NCI-H748 (cell line): ENCODE measurements at regions not wholly inside any gene's neighbourhood (a gene's known extent, or its start where the extent isn't known, plus 50 kb on each side); places are given as distances from the start of the nearest gene placed in this dataset.
"Not testable (repeated sequence)": the region's sequence is repeated elsewhere in the genome, so short reads cannot be mapped to it uniquely, and the experiment has no call there.

Source experiments
- DNase-seq: peaks from one replicate; lab custom pipeline; 2025; ENCODE audit not compliant: unreplicated experiment; lab: John Stamatoyannopoulos, UW

GRCh38 chr15:93968773-93969172 is 262.6 kb upstream of the MCTP2 start:
- no peak for DNase-seq

DNA sequence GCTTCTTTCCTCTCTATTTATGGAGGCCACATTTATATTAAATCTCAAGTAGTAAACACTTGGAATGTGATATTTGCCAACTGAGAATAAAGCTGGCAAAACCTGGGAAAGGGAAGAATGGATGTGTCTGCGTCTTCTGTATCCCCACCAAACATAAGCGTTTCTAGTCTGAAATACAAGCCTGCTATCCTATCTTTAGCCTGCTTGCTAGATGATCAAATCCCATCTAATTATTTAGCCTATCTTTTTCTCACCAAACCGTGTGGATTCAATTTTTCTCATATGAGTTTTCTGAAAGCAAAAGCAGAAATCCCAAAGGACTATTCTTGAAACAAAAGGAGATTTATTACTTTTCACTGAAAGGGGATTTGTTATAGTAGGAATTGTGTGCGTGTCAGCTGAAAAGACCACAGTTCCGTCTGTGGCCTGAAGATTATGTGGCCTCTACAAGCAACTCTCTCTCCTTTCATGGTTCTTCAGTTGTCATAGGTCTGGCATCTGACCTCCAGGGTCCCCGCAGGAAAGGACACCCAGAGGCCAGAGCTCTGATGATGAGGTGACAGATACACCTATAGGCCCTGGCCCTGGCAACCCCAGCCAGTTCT is 266.0 kb upstream of the MCTP2 start:
- DNase-seq: no peak

DNA sequence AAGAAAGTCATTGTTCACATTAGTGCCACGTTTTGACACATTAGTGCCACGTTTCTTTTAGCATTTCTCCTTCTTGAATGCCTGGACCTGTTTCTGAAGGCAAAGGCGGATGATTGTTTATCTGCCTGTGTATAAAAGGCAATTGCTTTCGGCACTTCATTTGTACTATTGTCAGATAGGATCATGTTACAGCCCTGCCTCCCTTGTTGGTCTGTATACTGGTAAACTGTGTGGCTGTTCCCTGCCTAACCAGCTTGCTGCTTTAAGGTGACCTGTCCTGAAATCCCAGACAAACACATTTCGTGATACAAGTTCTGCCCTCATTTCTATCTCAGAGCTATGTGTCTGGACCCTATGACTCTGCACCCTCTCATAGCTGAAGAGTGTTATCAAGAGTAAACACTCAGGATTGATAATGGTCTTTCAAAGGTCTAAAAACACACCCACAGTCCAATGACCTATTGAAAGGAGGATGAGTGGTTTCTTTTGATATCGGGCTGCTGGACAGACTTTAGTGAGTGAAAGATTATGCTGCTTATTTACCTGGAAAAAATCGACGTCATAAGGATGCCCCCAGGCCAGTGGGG is 276.3 kb upstream of the MCTP2 start:
- DNase-seq: peak; percentile 74

DNA sequence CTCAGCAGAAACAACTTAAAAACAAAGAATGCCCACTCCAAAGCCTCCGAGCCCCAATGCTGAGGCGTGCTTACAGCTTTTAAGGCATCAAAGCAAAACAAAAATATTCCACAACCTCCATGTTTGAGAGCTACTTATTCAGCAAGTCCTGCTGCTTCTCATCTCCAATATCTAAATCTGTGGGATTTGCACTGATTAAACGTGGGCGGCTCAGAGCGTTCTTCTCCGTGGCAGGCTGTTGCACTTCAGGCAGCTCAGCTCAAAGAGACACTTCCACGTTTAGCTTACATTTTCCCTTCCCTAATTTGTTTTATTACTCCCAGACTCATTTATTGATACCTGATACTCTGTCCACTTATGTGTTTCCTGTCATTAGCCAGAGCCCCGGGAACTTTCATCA is 282.6 kb upstream of the MCTP2 start:
- DNase-seq: peak; percentile 89

GRCh38 chr15:93943586-93943985 is 287.8 kb upstream of the MCTP2 start:
- DNase-seq: peak; percentile 18

- DNase-seq: peak; percentile 80
Measured at GRCh38 chr15:93942269-93942694, 289.1 kb upstream of the MCTP2 start.

DNA sequence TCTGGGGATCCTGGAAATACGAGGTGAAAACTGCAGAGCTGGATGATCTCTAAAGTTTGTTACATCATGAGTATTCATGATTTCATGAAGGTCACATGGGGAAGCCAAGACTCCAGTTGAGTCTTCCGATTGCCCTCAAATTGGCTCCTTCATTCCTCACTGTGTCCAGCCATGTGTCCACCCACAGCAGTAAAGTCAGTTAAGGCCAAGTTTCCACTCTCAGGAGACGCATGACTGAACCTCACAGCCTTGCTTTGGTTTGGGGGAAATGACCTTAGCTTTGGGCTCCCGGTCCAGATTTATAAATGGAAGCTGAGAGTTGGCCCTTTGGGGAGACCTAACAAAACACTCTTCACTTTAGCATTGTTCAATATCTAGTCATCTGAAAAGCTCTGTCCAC is 289.7 kb upstream of the MCTP2 start:
- DNase-seq: no peak

GRCh38 chr15:93940226-93940625 is 291.1 kb upstream of the MCTP2 start:
- no peak for DNase-seq

DNA sequence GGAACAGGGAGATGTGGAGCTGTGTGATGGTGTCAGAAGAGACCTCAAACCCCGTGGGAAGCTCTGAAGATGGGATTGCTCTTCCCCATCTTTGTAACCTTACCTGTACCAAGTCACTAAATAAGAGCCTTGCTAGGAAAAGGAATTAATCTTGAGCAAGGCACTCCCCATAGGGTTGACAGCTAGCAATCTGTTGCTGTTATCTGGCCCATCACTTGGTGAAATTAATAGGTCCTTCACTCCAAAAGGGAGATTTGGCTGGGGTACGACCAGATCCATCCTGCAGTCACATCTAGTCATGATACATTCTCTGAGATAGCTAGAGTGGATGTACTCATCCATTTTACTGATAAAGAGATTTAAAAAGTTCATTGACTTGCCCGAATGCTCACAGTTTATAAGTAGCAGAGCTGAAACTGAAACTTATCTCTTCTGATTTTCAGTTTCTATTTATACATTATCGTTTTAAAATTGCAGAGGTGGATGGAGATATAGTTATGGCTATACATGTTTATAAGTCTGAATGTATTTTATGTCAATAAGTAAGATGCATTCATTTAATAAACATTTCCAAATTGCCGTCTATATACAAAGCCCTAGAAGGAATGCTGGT is 299.1 kb upstream of the MCTP2 start:
- DNase-seq: no peak

DNA sequence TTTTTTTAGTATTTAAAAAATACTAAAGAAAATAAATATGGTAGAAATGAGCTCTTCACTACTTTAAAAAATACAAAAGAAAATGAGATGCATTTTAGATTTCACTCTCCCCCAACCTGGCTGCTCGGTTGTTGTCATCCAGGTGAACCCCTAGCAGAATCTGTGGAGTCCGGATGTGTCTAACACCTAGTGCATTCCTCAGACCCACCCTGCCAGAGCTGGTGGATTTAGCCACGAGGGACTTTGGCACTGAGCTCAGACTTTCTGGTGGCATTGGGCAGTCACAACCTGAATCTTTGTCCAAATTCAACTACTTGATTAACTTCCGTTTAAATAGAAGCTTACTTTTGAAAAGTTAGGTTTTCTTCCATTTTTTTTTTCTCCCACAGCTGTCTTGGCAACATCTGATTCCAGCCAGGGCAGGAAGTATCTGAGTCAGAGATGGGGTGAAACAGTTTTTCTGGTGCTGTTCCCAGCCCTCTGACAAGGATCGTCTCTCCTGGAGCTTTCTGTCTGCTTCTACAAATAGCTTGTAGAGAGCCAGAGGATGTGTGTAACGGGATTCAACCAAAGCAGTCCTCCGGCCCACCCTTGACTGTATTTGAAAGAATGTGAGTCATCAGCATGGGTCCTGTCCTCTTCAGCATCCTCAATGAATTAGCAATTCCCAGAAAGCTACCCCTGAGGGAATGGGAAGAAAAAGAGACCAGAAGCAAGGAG is 301.8 kb upstream of the MCTP2 start:
- DNase-seq: no peak

- peak; percentile 6 for DNase-seq
Measured at GRCh38 chr15:93920204-93920603, 311.2 kb upstream of the MCTP2 start.

- DNase-seq: not testable (repeated sequence)
Measured at GRCh38 chr15:93918801-93919200, 312.6 kb upstream of the MCTP2 start.

DNA sequence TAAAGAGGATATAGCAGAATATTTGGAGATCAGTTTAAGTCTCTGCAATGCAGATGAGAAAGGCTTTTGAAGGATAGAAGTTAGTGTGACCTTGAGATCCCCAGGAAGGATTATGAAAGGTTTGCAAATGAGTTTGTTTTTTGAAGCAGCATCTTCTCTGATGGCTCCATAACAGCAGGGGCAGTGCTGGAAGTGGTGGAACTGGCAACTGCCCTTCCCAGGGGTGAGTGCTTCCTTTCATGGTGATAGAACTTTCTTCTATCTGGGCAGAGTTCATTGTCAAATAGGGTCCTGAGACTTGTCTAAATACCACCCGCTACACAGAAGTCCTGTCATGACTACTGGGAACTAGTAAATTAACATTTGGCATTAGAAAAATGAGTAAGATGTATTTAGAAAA is 314.2 kb upstream of the MCTP2 start:
- no peak for DNase-seq

GRCh38 chr15:93913871-93914270 is 317.5 kb upstream of the MCTP2 start:
- DNase-seq: no peak

- DNase-seq: no peak
Measured at GRCh38 chr15:93913310-93913709, 318.1 kb upstream of the MCTP2 start.

GRCh38 chr15:93900476-93901400 is 330.6 kb upstream of the MCTP2 start:
- DNase-seq: no peak

DNA sequence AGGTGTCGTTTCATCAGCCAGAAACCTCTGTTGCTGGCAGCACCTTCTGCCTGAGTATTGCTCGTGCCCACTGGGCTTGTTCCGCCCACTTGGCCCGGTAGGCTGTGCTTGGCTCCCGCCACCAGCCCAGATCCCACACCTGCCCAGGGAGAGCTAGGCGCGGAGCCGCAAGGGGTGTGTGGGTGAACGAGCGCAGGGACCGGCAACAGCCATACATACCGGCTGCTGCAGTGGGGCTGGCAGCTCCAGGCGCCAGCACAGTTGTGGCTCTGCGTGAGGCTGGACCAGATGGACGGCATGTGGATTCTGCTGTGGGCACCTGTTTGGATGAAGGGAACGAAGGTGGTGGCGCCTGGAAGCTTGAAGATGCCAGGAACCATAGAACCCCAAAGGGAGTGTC is 331.5 kb upstream of the MCTP2 start:
- DNase-seq: no peak

- no peak for DNase-seq
Measured at GRCh38 chr15:93897377-93897776, 334.0 kb upstream of the MCTP2 start.

DNA sequence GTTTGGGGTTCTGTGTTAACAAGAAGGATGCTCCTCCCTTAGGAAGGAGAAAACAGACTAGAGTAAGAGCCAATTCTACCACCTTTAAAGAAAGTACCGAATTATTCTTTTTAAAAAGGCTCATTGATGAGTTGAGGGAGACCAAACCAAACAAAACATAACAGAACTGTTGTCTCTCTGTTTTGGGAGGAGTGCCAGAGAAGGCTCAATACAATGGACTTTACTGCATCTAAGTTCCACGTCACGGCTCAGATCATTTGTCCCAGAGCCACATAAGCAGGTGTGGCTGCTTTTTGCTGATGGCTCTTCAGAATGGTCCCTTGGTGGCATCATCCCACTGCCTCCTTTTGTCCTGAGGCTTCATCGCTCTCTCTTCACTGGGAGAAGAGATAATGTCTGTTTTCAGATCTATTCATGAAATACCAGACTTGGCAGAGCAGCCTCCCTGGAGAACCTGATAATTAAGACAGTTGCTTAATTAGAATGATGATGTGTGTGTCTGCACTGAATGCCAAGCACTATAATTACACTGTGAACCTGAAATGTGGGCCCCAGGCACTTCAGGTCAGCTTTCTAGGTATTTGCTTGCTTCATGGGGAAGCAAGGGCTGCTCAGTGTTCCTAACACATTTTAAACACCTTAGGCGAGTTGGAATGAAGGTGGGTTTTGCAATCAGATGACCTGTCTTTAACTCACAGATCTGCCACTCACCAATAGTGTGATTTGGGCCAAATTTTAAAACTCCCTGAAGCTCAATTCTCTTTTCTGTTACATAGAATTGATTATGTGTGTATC is 335.2 kb upstream of the MCTP2 start:
- DNase-seq: peak; percentile 96

DNA sequence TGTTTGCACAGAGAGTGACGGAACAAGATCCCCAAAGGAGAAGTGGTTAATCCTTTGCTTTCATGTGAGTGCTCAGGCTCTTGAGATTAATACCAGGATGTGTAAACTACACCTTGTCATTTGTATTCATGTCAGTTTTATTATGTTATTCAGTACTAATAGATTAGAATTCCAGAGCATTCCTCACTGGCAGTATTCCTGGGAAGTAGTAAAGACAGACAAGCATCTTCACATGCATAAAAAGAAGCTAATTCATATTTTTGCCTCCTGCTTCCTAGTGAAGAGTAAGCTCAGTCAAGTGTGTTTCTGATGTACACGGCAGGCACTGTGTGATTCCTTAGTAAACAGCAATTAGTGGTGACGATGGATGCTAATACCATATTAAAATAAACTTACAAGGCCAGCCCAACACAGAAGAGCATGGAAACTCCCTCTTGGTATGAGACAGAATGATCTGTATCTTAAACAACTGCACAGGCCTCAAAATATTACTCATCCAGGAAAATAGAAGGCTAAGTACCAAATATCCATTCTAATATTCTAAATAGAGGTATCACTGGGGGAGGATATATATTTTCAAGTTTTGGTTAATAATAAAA is 336.8 kb upstream of the MCTP2 start:
- DNase-seq: peak; percentile 63
